NCI-H2081 (cell line): ENCODE measurements at regions not wholly inside any gene's neighbourhood (a gene's known extent, or its start where the extent isn't known, plus 50 kb on each side); places are given as distances from the start of the nearest gene placed in this dataset.

Experiments
- DNase-seq, 2 experiments: peaks; one replicate each; lab custom pipeline; 2025; lab: John Stamatoyannopoulos, UW

GRCh38 chr13:79812070-79812850, 331.3 kb downstream of the NDFIP2 start:
- DNase-seq = no peak

DNA sequence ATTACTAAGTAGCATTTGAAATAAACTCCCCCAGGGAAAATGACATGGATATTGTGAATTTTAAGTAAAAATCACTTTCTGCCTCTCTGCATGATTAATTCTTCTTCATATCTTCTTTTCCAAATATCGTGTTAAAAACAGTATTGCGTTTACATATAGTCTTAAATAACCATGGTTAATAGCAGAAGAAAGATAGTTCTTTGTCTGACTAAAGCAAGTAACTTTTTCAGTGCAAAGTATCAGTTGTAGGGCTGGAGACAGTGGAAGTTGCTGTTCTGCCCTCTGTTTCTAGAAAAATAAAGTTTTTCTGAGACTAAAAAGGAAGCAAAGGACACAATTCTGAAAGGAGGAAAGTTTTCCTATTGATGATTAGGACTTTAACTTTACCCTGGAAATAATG, 330.2 kb downstream of the NDFIP2 start:
- no peak for DNase-seq

GRCh38 chr13:79810669-79811068, 329.7 kb downstream of the NDFIP2 start:
- DNase-seq = no peak

DNA sequence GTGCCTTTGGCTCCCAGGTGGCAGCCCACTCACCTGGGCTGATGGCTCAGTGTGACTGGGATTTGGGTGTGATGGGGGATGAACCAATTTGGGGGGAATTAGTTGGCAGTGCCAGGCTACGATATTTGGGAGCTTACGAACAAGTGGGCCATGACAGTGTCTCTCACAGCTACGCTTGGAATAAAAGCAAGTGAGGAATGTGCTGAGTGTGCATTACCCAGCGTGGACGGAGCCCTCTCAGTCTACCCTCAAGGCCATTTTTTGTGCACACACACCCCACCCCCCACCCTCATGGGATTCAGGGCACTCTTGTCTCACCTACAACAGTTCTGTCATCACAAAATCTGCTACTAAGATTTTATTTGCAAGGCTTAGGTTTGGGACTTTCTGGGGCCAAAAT, 329.1 kb downstream of the NDFIP2 start:
- DNase-seq = no peak

- DNase-seq = no peak
Observed at GRCh38 chr13:79808475-79808874, 327.5 kb downstream of the NDFIP2 start.

DNA sequence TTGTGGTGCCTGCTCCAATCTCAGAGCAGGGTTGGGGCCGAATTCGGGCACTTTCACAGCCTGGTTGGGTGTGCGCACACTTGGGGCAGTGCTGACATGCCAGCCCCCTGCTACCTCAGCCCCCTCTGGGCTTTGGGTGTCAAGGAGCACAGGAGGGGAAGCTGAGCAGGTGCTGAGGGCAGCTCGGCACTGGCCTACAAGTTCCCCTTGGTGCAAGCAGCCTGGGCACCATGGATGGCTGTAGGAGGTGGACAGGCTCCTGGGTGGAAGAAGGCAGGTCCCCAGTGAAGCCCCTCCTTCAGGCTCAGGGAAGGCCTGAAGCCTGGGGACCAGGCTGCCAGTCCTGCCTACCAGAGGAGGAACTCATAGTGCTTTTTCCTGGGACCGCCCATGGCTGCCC, 326.6 kb downstream of the NDFIP2 start:
- no peak for DNase-seq

DNA sequence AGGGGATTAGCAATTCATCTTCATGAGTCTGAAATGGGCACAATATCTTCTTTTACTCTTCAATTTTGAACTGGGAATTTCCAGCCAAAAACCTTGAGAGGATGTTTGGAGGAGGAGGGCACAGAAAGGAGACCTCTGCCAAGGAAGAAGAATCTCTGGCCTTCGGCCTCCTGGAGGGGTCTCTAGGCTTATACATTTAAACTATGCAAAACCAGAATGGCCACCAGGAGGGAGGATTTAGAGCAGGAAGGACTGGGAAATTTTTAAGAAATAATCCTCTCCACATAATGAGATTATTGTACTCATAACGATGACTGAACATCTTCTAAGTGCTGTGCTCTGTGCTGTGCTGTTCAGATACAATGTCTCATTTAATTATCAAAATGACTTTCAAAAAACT, 325.9 kb downstream of the NDFIP2 start:
- no peak for DNase-seq

GRCh38 chr13:79805317-79805716, 324.4 kb downstream of the NDFIP2 start:
- no peak for DNase-seq

- DNase-seq = no peak
Observed at GRCh38 chr13:79803989-79804388, 323.0 kb downstream of the NDFIP2 start.

DNA sequence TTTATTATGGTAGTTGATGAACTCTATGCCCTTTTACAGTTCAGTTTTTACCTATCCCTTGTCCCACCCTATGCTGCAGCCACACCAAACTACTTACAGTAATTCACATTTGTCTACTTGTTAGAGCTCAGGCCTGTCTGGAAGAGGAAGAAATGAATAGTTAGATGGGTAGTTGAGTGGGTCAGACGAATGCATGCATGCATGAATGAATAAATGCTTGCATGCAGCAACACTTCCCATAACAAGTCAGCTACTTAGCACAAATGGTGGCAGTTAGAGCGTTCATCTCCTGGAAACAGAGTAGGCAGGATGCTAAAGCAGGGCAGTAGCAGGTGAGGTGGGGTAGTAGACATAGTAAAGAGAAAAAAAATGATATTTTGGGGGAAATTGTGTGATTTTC, 322.3 kb downstream of the NDFIP2 start:
- no peak for DNase-seq

DNA sequence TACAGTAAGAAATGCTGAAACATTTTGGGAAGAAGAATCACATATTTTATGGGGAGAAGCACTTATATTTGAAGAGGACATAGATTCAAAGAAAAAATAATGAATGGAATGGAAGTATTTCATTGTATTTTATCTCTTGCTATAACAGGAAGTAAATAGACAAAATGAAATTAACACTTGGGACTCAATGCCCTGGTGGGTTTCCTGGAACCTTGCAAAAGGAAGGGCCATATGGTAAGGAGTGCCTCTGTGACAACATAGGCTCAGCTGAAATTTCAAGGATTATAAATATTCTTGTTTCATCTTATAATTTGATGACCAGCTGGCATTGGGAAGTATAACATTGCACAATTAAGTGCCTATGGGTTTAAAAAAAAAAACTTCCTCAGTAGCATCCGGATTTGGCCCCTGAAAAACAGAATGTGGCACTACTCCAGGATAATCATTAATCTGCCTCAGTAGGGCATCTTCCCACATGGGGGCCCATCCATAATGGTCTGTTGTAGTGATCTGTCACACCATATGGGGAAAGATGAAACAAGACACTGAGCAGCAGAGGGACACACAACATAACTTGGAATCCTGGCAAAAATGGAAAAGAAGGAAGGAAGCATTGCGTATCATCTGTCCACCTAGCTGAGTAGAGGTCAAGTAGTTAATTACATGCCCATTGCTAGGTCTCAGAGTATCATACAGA, 321.6 kb downstream of the NDFIP2 start:
- no peak for DNase-seq

- no peak for DNase-seq
Observed at GRCh38 chr13:79799059-79799867, 318.3 kb downstream of the NDFIP2 start.

- DNase-seq = no peak
Observed at GRCh38 chr13:79796136-79796535, 315.2 kb downstream of the NDFIP2 start.

DNA sequence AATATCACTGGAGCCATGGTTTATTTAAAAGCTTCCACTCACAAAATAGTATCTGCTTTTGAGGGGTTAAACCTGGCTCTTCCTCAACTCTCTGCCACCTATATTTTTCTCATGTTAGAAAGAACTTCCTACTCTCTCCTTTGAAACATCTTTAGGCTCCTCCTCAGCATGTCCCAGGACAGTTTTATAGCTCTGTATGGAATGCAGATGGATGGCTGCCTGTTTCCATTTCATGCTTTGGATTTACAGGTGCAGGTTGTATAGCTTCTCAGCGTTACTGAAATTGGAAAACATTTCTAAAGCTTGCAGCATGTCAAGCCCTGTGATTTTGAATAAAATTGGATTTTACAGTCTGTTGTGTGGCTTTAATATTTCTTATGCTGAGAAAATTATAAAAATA, 314.0 kb downstream of the NDFIP2 start:
- no peak for DNase-seq

DNA sequence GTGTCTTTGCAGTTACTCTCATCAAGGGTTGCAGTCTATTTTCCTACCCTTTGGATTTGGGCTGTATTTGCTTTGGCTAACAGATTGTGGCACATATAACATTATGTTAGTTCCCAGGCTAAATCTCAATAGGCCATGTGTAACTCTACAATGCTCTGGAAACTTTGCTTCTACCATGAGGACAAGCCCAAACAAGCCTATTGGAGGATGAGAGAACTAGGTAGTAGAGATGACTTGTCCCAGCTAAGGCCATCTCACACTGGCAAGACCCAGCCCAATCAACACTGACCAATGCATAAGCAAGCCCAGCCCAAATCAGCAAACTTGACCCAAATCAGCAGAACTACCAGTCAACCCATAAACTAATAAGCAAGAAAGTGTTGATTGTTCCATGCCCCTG, 311.8 kb downstream of the NDFIP2 start:
- DNase-seq = no peak

GRCh38 chr13:79791471-79792042, 310.6 kb downstream of the NDFIP2 start:
- DNase-seq = no peak

- DNase-seq = no peak
Observed at GRCh38 chr13:79786176-79786575, 305.2 kb downstream of the NDFIP2 start.

- peak; percentile 85 to 91 for DNase-seq
Observed at GRCh38 chr13:79782541-79783205, 301.7 kb downstream of the NDFIP2 start.

GRCh38 chr13:79781829-79782540, 301.0 kb downstream of the NDFIP2 start:
- DNase-seq = no peak

GRCh38 chr13:79780240-79780639, 299.3 kb downstream of the NDFIP2 start:
- no peak for DNase-seq

GRCh38 chr13:79779761-79780160, 298.8 kb downstream of the NDFIP2 start:
- DNase-seq = no peak
